ENCODE measurements at regions not wholly inside any gene's neighbourhood (a gene's known extent, or its start where the extent isn't known, plus 50 kb on each side); places are given as distances from the start of the nearest gene placed in this dataset.

DNA sequence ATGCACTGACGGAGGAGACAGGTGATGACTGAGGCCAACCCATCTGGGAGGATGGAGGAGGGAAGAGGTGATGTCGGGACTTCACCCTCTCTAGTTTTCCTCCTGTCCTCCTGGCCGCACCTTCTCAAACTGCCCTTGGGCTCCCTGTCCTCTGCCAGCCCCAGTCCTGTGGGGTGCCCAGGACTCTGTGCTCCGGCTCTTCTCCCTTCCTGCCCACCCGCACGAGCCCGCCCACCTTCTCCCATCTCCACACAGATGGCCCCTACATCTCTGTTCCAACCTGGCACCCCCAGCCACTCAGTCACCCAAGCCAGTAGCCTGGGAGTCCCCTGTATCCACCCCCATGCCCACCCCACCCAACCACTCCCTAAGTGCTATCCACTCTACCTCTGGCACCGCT is 206.7 kb upstream of the LINGO1 start:
- no peak for TF ChIP-seq CTCF (IDR thresholded peaks at IDR 0.05)
- TF ChIP-seq POLR2A (IDR thresholded peaks at IDR 0.05): no peak

All from esophagus squamous epithelium (tissue), 4 donors.